T47D (cell line): ENCODE measurements at regions not wholly inside any gene's neighbourhood (a gene's known extent, or its start where the extent isn't known, plus 50 kb on each side); places are given as distances from the start of the nearest gene placed in this dataset.
"Not testable (repeated sequence)": the region's sequence is repeated elsewhere in the genome, so short reads cannot be mapped to it uniquely, and the experiment has no call there.

Experiments
- DNase-seq, 2 experiments: peaks; one replicate each; pipeline versions ENCODE4 v3.0.0 to v3.0.0-alpha.2; 2011 to 2012; ENCODE audit warnings: low read depth in 1 of 2, low spot score in 1 of 2
- JUND ChIP-seq: IDR thresholded peaks from 2 replicates; pipeline ENCODE4 v1.6.1; 2012; ENCODE audit warnings: low read depth
- in situ Hi-C: cut with HindIII; loops from 2 replicates; pipeline ENCODE4 v1.10.0; 2016; ENCODE audit warnings: low sequenced_read_pairs, low pct_unique_long_range_greater_than_20kb

DNA sequence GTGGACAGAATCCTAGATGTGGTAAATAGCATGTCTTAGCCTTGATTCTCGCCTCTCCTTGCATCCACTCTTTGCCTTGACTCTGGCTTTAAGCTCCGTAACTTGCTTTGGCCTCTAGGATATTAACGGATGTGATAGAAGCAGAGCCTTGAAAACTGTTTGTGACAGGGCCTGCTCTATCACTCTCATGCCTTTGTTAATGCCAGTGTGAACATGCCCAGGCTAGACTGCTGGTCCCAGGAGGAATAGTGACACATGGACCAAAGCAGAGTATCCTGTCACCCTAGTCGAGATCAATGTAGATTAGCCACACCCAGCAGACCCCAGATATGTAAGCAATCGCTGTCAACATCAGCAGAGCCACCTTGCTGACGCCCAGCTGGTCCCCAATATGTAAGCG is 109.9 kb upstream of the C9orf72 start:
- no peak for TF ChIP-seq JUND
- in situ Hi-C loops = no loop called here
- DNase-seq = no peak

DNA sequence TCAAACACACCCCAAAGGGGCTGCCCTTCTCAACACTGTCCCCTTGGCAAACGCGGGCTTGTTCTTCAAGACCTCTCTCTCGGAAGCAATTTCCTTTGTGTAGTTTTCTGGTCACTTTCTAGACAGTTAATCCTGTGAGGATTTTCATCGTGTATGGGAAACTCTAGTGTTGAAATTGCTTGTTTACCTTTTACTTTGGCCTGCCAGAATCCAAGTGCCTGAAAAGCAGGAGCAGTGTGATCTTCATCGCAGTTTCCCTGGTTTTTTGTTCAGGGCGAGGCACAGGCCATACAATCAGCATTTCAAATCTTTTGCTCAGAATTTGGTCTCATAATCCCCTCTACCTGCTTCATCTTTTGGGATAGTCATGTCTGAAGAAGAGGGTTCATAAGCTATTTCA is 115.7 kb upstream of the C9orf72 start:
- TF ChIP-seq JUND = no peak
- in situ Hi-C loops = no loop called here
- DNase-seq = peak in 1 of 2 experiments; percentile 22

DNA sequence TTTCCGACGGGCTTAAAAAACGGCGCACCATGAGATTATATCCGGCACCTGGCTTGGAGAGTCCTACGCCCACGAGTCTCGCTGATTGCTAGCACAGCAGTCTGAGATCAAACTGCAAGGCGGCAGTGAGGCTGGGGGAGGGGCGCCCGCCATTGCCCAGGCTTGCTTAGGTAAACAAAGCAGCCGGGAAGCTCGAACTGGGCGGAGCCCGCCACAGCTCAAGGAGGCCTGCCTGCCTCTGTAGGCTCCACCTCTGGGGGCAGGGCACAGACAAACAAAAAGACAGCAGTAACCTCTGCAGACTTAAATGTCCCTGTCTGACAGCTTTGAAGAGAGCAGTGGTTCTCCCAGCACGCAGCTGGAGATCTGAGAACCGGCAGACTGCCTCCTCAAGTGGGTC is 117.5 kb upstream of the C9orf72 start:
- DNase-seq = peak in 1 of 2 experiments; percentile 14
- in situ Hi-C loops = not testable (repeated sequence)

DNA sequence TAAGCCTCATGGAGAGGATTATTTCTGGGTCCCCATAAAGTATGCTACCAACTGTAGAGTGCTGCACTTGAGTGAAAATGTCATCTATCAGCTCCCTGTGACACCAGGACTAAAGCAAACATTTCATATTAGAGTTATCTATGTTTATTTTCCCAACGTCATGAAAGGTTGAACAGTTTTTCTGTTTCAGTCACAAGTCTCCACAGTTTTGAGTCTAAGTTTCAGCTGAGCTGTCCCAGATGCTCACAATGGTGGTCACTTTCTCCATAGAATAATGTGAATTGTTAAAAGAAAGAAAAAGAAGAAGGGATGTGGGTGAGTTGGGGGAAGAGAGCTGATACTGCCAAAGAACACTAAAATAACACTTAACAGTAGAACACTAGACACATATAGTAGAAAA is 126.3 kb upstream of the C9orf72 start:
- in situ Hi-C loops = no loop called here
- no peak for DNase-seq
- TF ChIP-seq JUND = no peak

DNA sequence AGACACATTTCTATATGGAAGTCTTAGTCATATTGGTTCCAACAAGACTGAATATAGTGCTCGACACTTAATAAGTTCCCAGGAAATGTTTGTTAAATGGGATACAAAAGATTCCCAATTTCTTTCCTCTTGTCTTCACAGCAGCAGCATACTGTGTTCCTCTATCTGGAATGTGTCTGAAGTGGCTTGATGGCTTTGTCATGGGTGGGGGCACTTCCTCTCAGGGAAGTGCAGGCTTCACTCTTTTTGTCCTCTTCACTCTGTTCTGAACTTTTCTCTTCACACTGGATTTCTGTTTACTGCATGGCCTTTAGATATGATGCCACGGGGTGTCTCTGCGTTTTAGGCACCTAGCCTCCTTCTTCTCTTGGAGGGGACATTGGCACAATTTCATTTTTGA is 127.7 kb upstream of the C9orf72 start:
- no peak for DNase-seq
- no peak for TF ChIP-seq JUND
- in situ Hi-C loops = no loop called here

DNA sequence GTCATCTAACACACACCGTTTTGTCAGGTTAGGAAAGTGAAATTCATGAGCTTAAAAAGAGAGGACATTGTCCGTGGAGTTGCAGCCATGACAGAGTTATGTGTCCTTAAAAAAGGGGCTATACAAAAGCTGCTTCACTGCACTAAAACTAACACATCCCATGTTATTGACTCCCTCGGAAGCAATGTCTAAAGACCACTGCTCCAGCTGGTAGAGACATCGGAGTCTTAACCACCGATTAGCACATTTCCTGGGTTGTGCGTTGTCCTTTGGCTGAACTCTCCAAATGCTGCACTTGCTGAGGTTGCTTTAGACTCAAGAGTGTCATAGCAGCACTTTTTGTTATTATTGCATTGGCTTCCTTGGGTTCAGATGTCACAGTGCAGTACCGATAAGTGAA is 128.3 kb upstream of the C9orf72 start:
- DNase-seq = no peak
- TF ChIP-seq JUND = no peak
- in situ Hi-C loops = no loop called here

DNA sequence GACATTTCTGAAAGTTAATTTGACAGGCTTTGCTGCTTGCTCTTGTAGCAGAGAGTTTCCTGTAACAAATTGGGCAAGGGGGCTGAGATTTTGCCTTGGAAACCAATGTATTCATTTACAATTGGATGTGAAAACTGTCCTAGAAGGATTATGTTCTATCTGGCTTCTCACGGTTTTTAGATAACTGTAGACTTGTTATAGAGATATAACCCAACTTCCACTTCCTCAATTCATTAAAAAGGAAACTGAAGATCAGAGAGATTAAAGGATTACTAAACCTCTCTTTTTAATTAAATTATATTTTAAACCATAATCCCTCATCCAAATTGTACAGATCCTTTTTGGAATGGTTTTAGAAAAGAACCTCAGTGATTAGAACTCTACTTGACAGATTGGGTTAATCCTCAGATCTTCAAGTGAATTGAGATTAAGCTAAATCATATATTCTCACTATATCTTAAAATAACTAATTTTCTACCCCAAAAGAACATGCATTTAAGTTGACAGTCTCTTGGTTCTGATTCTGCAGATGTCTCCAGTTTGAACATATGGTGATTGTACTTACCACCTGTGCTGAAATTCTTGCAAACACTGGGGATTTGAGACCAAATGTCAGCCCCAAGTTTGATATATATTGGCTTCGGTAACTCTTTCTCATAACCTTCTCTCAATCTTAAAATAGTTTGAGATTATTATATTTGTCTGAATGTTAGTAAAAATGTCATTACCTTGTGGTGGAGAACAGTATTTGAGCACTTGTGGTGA is 130.1 kb upstream of the C9orf72 start:
- in situ Hi-C loops = no loop called here
- TF ChIP-seq JUND = no peak

DNA sequence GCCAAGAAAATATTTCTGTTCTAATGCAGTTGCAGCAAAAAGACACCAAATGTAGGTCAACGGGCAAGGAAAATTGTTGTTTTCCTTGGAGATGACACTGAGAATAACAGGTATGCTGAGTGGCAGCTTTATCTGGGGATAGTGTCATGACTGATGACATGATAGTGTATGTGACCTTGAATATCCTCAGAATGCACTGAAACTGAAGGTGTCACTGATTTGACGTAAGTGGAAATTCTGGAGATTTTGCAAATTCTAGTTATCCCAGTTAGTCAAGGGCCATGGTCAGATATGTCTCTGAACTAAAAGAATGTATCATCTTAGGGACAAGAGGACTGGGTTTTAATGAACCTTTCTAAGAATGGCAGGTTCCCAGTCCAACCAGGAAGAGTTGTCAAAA is 138.0 kb upstream of the C9orf72 start:
- no peak for TF ChIP-seq JUND
- DNase-seq = no peak
- in situ Hi-C loops = no loop called here

More for the DNA sequence above, 130.1 kb upstream of the C9orf72 start:
- no peak for DNase-seq

DNA sequence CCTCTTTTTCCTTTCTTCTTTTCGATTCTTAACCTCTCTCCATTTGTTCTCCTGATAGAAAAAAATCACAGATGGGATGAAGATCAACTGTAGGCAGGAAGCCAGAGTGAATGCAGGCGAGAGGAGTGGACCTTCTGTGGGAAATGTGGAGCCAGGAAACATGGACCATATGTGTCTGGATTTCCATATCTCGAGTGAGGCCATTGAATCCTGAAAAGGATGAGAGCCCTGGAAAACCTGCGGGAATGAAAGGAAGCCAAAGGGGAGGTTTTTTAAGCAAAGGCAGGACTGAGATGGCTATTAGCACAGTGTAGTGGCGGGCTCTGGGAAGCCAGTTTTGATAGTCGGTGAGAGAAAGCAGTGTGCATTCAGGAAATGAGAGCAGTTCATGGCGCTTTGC is 139.5 kb upstream of the C9orf72 start:
- no peak for DNase-seq
- in situ Hi-C loops = no loop called here

DNA sequence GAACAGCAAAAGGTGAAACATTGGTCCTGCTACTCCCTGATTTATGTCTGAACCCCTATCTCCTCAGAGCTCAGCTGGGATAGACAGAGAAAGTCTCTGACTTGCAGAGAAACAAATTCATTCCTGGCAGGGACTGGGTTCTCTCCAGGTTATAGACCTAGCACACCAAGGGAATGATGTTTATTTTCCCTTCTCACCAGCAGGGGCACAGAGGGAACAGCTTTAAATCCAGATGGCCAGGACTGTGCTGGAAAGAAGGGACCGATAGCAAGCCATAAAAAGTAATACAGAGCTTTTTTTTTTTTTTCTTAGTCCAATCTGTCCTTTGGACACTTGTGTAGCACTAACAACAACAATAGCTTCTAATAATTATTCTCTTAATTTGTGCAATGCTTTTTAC is 141.1 kb upstream of the C9orf72 start:
- in situ Hi-C loops = no loop called here
- TF ChIP-seq JUND = no peak
- peak in 1 of 2 experiments; percentile 23 for DNase-seq

More for the DNA sequence above, 139.5 kb upstream of the C9orf72 start:
- TF ChIP-seq JUND = no peak

DNA sequence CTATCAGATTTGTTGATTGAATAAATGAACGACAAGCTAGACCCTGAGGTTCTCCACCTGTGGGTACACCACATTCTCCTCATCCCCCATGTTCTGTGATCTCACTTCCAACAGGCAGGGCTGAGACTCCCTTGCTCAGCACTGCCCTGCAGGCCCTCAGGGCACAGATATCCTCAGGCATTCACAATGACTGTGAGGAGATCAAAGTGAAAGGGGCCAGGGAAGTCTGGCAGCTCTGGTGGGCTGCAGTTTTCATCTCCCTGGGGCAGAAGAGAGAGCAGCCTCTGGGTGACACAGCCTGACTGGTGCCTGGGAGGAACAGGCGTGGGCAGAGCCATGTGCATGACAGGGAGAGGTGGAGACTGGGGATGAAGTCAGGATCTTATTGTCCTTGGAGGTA is 142.4 kb upstream of the C9orf72 start:
- no peak for DNase-seq
- in situ Hi-C loops = no loop called here
- TF ChIP-seq JUND = no peak

DNA sequence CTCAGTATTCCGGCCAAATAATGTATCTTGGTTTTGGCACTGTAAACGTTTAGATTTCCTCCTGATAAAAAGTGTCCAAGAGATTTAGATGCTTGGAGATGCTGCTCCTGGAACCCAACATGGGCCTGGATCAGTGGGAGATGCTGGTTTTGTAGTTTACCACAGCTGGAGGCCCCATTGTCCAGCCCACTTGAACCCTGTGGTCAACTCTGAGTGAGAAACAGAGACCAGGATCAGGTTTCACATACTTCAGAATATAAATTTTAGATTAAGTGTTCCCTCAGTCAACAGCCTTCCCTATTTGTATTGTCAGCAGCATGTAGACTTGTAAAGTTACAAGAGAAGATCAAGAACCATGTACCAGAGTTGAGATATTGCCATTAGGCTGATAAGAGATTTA is 144.7 kb upstream of the C9orf72 start:
- DNase-seq = no peak
- in situ Hi-C loops = no loop called here
- no peak for TF ChIP-seq JUND

DNA sequence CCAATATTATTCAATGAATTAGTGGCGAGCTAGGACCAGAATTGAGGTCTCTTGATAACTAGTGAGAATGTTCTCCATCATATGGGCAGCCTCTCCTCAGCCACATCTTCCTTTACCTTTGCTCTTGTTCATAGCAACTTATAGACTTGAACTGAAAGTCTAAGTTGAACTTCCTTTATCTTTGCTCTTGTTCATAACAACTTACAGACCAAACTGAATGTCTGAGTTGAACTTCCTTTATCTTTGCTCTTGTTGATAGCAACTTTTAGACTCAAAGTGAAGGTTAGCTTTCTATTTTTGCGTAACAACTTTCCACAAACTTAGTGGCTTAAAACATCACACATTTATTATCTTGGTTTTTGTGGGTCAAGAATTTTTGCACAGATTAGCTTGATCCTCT is 146.4 kb upstream of the C9orf72 start:
- TF ChIP-seq JUND = no peak
- in situ Hi-C loops = no loop called here
- no peak for DNase-seq

DNA sequence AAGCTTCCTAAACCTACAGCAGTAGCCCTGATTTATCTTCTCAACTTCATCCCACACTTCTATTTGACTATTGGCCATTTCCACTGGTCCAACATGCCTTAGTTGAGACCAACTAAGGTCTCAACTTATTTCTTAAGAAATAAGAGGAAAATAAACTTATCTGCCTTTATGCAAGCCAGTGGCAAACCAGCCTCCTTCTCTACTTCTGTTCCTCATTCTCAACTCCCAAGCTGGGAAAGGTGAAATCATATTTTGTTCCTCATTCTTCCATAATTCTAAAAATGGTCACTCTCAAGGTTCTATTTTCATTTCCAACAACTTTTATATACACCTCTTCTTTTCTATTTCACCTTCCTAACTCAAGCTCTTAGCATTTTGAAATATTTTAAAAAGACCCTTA is 149.6 kb upstream of the C9orf72 start:
- no peak for TF ChIP-seq JUND
- no peak for DNase-seq
- in situ Hi-C loops = no loop called here
